LHCN-M2 (cell line): ENCODE measurements at regions not wholly inside any gene's neighbourhood (a gene's known extent, or its start where the extent isn't known, plus 50 kb on each side); places are given as distances from the start of the nearest gene placed in this dataset.

Experiments used
- DNase-seq: peaks from one replicate; pipeline ENCODE4 v3.0.0-alpha.2; 2012; ENCODE audit warnings: low read depth

GRCh38 chr5:125492977-125493376 is 746.5 kb upstream of the ZNF608 start:
- peak; percentile 84 for DNase-seq

- no peak for DNase-seq
Observed at GRCh38 chr5:125496393-125496792, 750.0 kb upstream of the ZNF608 start.

GRCh38 chr5:125497651-125498050 is 751.2 kb upstream of the ZNF608 start:
- DNase-seq, result no peak

GRCh38 chr5:125499636-125500332 is 753.3 kb upstream of the ZNF608 start:
- DNase-seq, result no peak

- DNase-seq, result peak; percentile 65
Observed at GRCh38 chr5:125501396-125501795, 755.0 kb upstream of the ZNF608 start.

- no peak for DNase-seq
Observed at GRCh38 chr5:125503946-125504345, 757.5 kb upstream of the ZNF608 start.

GRCh38 chr5:125505115-125505514 is 758.7 kb upstream of the ZNF608 start:
- no peak for DNase-seq

- no peak for DNase-seq
Observed at GRCh38 chr5:125506124-125506523, 759.7 kb upstream of the ZNF608 start.

GRCh38 chr5:125508225-125508624 is 761.8 kb upstream of the ZNF608 start:
- DNase-seq, result no peak

GRCh38 chr5:125510651-125511050 is 764.2 kb upstream of the ZNF608 start:
- DNase-seq, result no peak

GRCh38 chr5:125517973-125518550 is 771.6 kb upstream of the ZNF608 start:
- DNase-seq, result no peak

GRCh38 chr5:125521289-125521688 is 774.9 kb upstream of the ZNF608 start:
- no peak for DNase-seq

GRCh38 chr5:125525356-125525755 is 778.9 kb upstream of the ZNF608 start:
- peak; percentile 78 for DNase-seq

GRCh38 chr5:125526966-125527365 is 780.5 kb upstream of the ZNF608 start:
- peak; percentile 33 for DNase-seq

GRCh38 chr5:125528881-125529280 is 782.4 kb upstream of the ZNF608 start:
- DNase-seq, result peak; percentile 14

- DNase-seq, result no peak
Observed at GRCh38 chr5:125530833-125531615, 784.6 kb upstream of the ZNF608 start.

- peak; percentile 9 for DNase-seq
Observed at GRCh38 chr5:125536095-125536494, 789.7 kb upstream of the ZNF608 start.

GRCh38 chr5:125536582-125536981 is 790.1 kb upstream of the ZNF608 start:
- DNase-seq, result peak; percentile 89

GRCh38 chr5:125537661-125538060 is 791.2 kb upstream of the ZNF608 start:
- peak; percentile 52 for DNase-seq

GRCh38 chr5:125538469-125538868 is 792.0 kb upstream of the ZNF608 start:
- DNase-seq, result no peak

GRCh38 chr5:125541085-125541484 is 794.6 kb upstream of the ZNF608 start:
- no peak for DNase-seq

GRCh38 chr5:125549322-125549911 is 803.0 kb upstream of the ZNF608 start:
- DNase-seq, result peak; percentile 56
